ENCODE measurements at regions not wholly inside any gene's neighbourhood (a gene's known extent, or its start where the extent isn't known, plus 50 kb on each side); places are given as distances from the start of the nearest gene placed in this dataset.

GRCh38 chr22:49536571-49537131 is 291.0 kb downstream of the BRD1 start (continued):
- TF ChIP-seq HNF1A (IDR thresholded peaks at IDR 0.05; ENCODE audit: low read depth): no peak
- TF ChIP-seq HNF1A (CRISPR knock-in tag; IDR thresholded peaks at IDR 0.05; ENCODE audit: borderline replicate concordance): no peak
- no peak for TF ChIP-seq ZNF256 (CRISPR knock-in tag; conservative IDR thresholded peaks at IDR 0.05)

GRCh38 chr22:49535527-49536125 is 292.0 kb downstream of the BRD1 start:
- Histone ChIP-seq H3K9me3 (ENCODE audit: low read length) (no peaks in the 10 kb centered on the region), H3K4me2 (ENCODE audit: low read depth, low read length) (no peak overlapping the region), H3K9ac (ENCODE audit: insufficient read depth, low read depth, low read length) (no peak overlapping the region), H3K79me2 (ENCODE audit: insufficient read depth, low read length) (no peaks in the 10 kb centered on the region), H3K27me3 (ENCODE audit: control insufficient read depth in 1 of 2, insufficient read depth in 2 of 2, low read length in 2 of 2) (peaks cover 5 to 46% of the 10 kb centered on the region in 2 experiments; a peak in 4 of 5 replicates), H3K4me1 (ENCODE audit: insufficient read depth, low read length) (no peaks in the 10 kb centered on the region), H3K4me3 (replicated peaks in 1 of 3; ENCODE audit: insufficient read depth in 1 of 3, low read depth in 2 of 3, low read length in 3 of 3) (no peak overlapping the region), H4K20me1 (ENCODE audit: insufficient read depth, low read length) (peaks cover 3% of the 10 kb centered on the region; the same call in 1 of the 2 replicates), H3K27ac (ENCODE audit: extremely low read length, insufficient read depth, low read length) (no peak overlapping the region), H2AFZ (ENCODE audit: low read length) (no peak overlapping the region), H3K36me3 (replicated peaks in 1 of 2; ENCODE audit: control insufficient read depth in 1 of 2, insufficient read depth in 2 of 2, low read length in 2 of 2) (no peaks in the 10 kb centered on the region)
- DNase-seq (ENCODE audit: low spot score): no peak
- TF ChIP-seq CBFB (CRISPR knock-in tag; IDR thresholded peaks at IDR 0.05): no peak
- TF ChIP-seq AGO2 (optimal IDR thresholded peaks at IDR 0.05; ENCODE audit: low read depth, low read length): no peak
- TF ChIP-seq ZNF225 (CRISPR knock-in tag; IDR thresholded peaks at IDR 0.05): no peak
- no peak for TF ChIP-seq U2AF1 (optimal IDR thresholded peaks at IDR 0.05; ENCODE audit: low read depth, low read length)
- no peak for ATAC-seq
- CTCF ChIA-PET (ENCODE audit: low intra/inter-chr PET ratio, low total read pairs): no interaction called here
- intact Hi-C loops (cut with micrococcal nuclease; ENCODE audit: unreplicated experiment) (no loop called here), in situ Hi-C loops (cut with HindIII; ENCODE audit: extremely low pct_ligation_motif_present, low pct_unique_long_range_greater_than_20kb) (no loop called here)
- 45% methylated on average over 14 of the region's 16 CpGs for WGBS (ENCODE audit: low lambda C conversion rate)
- no peak for FAIRE-seq
- POLR2A ChIA-PET: no interaction called here
- BruUV-seq (replicated peaks): no TSS peak

Data from HepG2 (cell line).